ENCODE measurements at regions not wholly inside any gene's neighbourhood (a gene's known extent, or its start where the extent isn't known, plus 50 kb on each side); places are given as distances from the start of the nearest gene placed in this dataset.

DNA sequence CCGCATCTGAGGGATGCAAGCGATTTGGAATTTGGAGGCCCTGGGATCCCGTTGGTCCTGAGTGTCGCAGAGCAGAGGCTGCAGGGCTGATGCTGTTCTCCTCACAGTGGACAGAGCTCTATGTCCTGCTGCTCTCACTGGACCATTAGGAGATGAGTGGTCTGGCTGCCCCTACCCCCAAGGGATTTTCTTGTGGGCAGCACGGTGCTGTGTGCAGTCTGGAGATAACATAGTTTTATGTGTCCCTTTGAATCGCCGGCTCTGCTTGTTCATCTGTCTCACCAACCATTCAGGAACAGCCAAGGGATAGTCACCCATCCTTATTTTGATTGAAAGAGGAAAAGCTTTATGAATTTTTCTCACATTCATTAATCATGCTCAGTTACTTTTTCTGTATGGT lies 49.9 kb downstream of the CHRM3 start:
- DNase-seq = no peak

DNA sequence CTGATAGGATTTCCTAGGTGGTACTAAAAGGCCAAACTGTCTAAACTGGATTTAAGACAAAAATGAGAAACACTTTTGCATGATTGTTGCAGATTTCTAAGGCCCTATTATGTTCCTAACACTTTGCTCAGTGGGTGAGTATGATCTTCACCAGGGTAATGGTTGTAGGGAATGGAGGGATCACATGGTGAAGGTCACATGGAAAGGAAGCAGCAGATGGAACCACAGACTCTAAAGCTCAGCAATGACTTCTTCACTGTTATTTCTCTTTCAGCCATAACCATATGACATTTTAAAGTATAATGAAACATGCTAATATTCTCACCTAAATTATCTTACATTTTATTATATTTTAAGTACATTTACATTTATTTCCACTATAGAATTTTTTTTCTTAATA lies 51.5 kb downstream of the CHRM3 start:
- no peak for DNase-seq

DNA sequence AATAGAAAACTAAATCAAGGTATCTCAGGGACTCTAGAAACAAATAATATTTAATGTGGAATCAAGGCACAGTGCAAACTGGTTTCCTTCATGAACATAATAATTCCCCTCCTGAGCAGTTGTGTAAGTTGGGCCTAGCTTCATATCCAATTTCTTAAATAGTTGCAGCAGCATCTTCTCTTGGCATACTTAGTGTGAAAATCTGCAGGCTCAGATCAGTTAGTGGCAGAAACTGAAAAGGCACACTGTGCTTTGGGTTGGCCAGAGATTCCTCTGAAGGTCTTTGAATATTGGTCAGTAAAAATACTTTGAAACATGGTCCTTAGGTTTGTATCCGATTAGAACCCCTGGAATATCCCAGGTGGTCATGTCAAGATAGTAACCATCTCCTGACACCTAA lies 52.5 kb downstream of the CHRM3 start:
- no peak for DNase-seq

DNA sequence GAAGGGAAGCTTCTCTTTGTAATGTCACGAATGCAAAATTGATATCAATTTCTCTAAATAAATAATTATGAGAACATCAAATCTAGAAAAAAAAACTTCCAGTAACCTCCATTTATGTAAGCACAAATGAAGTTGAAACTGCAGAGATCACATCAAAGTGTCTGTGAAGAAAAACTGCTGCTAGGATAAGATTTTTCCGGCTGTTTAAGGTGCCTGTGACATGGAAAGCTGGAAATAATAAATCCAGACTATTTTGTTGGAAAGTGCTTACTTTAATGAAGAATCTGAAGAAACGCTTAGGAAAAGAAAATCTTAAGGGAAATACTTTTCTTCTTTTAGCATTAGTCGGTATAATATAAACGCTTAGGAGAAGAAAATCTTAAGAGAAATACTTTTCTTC lies 57.0 kb downstream of the CHRM3 start:
- DNase-seq = no peak

DNA sequence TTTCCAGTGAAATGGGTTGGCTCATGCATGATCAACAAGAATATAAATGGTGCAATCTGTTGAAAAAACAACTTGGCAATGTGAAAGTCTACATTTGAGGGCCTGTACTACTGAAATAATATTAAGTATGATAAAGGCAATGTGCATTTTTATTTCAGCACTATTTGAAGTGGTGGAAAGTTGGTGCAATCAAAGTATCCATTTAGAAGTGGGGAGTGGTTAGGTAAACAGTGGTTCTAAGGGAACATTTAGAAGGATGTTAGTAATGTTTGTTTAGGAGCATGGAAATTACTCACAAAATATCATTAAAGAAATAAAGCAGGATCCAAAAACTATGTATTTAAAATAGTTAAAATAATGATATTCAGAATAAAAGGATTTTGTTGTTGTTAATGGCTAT lies 60.2 kb downstream of the CHRM3 start:
- no peak for DNase-seq

DNA sequence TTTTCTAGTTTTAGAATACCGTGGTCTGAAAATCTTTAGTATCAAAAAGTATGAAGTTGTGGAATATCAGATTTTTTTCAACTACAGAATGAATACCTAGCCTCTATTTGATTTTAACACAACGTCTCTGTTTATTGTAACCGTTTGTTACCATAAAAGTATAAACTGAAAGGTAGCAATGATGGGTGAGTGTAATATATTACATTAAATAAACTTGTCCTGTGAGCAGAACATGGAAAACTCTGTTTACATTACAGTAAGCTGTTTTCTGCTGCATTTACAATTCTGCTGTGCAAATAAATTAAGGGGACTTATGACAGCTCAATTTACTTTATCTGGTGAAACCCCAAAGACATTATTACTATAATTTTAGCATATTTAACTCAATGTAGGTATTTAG lies 62.5 kb downstream of the CHRM3 start:
- no peak for DNase-seq

DNA sequence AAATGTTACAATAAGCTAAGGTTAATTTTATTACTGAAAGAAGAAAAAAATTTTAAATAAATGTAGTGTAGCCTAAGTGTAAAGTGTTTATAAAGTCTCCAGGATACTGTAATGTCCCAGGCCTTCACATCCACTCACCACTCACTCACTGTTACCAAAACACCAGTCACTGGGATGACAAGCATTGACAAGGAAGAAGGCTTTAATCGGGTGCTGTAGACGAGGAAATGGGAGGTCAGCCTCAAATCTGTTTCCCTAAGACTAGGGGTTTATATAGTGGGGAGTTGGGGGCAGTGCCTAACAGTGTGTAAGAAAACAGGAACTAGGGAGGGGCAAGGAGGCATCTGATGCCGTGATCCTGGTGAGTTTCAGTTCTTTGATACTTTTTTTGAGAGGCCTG lies 69.4 kb downstream of the CHRM3 start:
- no peak for DNase-seq

DNA sequence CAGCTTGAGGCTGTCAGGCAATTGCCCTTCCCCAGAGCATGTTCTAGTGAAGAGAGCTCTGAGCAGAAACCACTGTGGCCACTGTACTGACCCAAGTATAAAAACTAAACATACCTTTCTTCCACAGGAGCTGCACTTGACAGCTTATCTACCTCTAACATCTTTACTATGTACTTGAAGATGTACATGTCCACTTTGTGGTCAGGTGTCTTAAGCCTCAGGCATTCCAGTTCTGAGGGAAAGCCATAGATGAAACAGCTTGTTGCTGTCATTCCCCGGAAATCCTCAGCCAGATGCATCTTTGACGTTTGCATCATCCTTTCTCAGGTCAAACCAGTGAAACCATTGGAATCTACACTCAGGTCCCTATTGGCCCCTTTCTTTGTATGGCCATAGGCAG lies 70.4 kb downstream of the CHRM3 start:
- DNase-seq = no peak

DNA sequence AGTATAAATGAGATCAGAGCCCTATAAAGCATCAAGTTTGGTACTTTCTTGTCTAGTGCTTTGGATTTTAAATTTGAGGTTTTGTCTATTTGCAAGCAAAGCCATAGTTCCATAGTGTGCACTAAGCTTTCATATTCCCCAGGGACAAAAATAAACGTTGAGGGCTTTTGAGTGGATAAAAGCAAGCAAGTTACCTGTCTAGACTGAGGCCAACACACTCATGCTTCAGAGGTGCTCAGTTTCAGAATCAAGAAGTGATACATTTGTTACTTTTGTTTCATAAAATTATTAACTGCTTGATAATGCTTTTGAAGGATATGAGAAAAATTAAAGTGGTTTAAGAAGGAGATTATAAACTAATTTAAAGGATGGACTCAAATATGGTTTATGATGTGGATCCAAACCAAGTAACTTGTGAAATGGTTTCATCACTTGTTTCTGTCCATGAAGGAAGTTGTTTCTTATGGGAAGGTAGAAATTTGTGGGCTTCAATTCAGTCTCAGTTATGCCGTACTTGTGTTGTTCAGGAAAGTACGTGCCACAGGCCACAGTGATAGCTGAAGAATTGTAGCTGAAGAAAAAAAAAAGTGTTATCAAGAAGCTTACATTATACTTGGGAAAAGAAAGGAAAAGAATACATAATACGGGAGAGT lies 71.2 kb downstream of the CHRM3 start:
- no peak for DNase-seq

DNA sequence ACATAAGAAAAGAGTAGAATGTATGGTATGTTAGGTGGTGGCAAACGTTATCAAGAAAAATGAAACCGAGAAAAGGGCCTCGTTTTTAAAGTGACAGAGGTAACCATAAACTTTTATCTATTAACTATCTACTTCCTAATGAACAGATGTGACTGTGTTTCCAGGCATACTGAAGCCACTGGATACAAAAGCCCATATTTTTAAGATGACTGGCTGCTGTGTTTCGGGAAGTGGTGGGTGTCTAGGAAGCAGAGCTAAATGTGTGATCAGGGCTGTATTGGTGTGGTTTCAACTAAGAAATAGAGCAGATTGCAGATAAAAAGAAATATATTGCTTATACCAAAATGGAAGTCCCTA lies 71.8 kb downstream of the CHRM3 start:
- no peak for DNase-seq

DNA sequence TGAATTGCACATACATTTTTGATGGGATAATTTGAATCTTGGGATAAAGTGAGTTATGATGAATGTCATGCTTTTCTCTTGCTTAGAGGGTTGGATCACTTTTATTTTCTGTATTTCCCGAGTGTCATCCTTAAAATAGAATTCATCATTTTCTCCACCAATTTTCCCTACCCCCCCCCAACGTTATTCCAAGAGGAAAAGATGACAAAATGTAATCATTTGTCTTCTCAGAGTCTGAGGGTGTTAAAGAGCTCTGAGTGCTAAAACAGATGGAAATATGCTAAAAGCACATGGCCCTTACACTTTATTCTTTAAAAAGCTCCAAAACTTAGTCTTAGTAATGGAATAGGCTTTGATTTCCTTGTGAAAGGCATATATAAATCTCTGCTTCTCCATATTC lies 81.4 kb downstream of the CHRM3 start:
- DNase-seq = no peak

DNA sequence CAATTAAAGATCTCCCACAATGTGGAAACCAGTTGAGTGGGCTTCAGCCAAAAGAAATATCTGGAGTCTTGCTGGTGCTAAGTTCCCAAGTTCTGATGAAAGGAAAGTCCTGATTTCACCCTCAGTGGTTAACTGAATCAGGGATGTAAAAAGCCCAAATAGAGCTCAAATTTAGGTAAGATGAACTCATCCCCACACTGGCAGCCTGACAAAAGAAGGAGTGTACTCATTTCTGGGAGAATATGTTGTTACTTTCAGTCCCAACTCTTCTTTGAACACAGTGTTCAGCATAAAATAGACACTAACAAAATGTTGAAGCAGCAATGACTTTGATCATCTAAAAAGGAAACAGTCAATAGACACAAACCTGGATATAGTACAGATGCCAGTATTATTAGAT lies 91.7 kb downstream of the CHRM3 start:
- no peak for DNase-seq

DNA sequence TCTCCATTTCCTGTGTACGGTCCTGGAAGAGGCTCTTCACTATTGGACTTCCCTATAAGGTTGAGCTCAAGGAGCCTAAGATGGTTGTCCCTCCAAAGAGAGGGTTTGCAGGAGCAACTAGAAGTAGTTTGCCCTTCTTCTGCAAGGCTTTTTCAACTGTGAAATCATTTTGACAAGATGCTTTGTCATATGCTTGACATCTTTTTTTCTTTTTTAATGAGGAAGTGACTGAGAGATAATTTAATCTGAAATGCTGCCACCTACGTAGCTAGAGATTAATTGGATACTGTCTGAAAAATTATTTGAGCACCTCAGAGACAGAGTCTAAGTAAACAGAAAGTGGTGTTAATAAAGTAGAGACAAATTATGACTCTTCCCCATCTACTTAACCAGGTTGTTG lies 97.0 kb downstream of the CHRM3 start:
- no peak for DNase-seq

DNA sequence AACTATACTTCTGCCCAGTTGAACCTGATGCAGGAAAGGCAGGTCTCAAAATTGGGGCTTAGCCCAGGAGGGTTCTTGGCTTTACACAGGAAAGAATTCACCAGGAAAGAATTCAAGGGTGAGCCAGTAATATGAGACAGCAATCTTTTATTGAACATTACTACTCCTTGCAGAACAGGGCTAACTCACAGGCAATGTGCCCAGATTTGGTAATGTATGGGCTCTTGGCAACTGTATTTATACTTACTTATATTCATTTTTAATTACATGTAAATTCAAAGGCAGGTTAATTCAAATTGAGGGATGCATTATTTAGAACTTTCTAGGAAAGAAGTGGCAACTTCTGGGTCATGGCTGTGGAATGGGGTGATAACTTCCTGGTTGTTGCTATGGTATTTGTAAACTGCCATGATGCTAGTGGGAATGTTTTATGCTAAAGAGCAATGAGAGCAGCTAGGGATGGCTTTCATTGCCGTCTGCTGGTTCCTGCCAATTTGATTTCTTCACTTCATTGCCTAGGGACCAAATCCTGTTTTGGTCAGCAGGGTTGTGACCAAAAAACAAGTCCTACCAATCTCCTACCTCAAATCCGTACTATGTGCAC lies 107.5 kb downstream of the CHRM3 start:
- no peak for DNase-seq

DNA sequence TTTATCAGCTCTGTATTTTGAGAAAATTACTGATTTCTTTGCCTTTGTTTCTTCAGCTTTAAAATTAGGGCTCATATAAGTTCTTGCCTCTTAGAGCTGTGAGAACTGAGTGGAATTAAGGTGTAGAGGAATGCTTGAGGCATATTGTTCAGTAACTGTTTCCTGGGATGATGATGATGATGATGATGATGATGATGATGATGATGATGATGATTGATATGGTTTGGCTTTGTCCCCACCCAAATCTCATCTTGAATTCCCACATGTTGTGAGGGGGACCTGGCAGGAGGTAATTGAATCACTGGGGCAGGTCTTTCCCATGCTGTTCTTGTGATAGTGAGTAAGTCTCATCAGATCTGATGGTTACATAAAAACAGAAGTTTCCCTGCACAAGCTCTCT lies 118.7 kb downstream of the CHRM3 start:
- no peak for DNase-seq

DNA sequence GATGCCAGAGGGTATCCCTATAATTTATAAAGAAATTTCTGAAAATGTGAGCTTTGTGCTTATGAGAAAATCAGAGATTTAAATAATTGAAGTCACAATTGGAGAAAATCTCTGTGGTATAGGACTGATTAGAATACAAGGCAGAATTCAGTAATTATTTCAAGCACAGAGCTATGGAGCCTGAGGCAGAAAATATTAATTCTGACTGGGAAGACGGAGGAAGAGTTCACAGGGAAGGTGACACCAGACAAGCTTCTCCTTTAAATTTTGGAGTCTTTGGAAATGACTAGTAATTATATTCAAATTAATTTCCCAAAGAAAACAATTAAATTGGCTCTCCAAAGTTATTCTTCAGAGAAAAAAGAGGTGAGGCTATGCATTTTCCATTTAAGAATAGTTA lies 121.5 kb downstream of the CHRM3 start:
- DNase-seq = no peak

DNA sequence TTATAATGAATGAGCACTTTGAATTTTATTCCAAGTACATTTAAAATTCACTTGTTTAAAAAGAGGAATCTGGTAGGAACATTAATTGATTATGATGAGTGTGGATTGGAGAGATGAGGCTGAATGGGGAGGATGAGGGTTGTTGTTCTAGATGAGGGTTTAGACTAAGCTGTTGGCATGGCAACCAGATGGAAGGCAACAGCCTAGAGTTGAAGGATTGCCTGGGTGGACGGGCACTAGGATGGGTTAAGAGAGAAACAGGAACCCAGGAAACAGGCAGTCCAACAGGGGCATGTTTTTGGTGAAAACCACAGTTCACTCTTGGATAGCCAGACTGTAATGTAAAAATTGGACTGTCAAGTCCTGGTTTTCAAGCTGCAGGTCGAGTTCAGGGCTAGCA lies 125.5 kb downstream of the CHRM3 start:
- no peak for DNase-seq

DNA sequence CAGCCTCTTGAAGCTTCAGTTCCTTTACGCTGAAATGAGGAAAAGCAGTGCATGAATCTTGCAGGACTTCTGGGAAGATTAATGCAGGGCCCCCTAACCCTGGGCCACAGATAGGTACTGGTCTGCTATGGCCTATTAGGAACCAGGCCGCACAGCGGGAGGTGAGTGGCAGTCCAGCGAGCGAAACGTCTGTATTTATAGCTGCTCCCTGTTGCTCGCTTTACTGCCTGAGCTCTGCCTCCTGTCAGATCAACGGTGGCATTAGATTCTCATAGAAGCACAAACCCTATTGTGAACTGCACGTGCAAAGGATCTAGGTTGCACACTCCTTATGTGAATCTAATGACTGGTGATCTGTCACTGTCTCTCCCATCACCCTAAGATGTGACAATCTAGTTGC lies 130.2 kb downstream of the CHRM3 start:
- DNase-seq = no peak

DNA sequence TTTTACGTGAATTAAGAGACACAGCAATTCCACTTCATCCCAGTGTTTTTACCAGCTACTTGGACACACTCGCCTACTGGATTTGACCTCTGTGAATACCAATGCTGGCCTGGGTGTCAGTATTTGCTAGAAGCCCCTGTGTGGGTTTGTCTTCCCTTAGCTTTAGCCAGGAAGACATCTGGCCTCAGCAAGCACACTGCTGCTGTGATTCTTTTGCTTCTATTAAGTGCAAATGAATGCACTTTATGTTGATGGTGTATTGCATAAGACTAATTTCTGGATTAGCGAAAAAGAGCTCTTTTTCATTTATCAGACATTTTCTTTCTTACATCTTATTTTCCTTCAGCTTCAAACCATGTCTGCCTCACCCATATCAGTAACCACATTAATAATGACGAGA lies 140.0 kb downstream of the CHRM3 start:
- DNase-seq = no peak

DNA sequence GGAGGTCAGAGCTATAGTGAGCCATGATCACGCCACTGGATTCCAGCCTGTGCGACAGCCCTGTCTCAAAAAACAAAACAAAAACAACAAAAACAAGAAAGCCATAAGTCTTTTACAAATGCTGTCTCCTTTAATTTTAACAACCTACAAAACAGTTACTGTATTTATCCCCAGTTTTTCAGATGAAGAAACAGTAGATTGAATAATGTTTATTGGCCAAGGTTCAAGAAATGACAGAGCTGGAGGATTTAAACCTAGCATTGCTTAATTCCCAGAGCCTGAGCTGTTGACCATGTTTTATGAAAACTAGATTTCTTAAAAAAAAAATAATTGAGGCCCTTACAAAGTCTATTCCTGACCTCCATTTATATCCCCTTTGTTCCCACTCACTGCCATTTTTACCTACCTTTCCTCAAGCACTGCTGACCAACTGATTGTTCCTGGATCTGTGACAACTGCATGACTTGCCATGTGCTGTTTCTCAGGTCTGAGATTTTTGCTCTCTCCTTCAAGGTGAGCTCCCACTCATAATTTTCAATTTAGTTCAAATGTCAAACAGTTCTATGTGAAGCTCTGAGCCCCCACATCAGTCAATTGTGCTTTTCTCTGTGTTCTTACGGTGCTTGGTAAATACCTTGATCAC lies 140.8 kb downstream of the CHRM3 start:
- no peak for DNase-seq

DNA sequence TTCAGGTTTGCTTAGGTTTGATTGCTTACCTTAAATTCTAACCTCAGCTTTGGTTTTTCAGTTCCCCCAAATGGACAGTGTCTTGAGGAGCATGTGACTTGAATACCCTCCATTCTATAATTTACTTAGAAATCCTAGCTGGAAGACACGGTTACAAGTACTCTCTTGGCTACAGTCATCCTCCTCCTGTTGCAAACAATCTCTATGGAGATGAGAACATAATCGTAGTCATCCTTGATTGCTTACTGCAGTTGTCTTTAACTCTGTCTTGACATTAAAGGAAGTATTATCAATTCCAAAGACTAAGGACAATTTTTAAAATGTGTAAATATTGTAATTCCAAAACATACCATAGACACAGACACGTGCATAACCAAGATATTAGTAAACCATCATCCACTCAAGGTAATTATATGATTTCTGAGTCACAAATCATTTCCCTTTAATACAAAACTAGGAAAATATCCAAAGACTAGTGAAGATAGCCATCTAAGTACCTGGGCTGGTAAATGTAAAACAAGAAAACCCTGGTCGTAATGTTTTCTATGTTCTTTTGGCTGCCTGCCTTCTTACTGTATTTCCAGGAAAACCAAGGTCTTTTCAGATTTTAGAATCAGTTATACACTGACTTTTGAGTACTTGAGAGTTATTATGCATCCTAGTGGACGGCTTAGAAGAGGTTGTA lies 149.9 kb downstream of the CHRM3 start:
- no peak for DNase-seq

DNA sequence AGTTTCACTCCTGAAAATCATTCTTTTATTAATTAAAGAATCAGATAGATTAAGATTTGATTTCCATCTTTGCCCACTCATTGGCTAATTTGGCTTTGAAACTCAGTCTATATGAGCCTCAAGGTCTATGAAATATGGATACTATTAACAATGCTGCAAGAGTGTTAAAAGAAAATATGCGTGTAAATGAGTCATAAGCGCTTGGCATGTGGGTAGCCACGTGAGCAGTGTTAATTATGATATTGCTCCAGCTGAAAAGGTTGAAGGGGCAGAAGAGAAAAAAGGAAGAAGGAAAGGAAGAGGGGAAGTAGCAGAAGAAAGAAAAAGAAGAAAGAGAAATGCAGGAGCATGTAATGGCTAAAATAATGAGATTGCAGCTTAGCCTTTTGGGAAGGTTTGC lies 151.4 kb downstream of the CHRM3 start:
- no peak for DNase-seq

DNA sequence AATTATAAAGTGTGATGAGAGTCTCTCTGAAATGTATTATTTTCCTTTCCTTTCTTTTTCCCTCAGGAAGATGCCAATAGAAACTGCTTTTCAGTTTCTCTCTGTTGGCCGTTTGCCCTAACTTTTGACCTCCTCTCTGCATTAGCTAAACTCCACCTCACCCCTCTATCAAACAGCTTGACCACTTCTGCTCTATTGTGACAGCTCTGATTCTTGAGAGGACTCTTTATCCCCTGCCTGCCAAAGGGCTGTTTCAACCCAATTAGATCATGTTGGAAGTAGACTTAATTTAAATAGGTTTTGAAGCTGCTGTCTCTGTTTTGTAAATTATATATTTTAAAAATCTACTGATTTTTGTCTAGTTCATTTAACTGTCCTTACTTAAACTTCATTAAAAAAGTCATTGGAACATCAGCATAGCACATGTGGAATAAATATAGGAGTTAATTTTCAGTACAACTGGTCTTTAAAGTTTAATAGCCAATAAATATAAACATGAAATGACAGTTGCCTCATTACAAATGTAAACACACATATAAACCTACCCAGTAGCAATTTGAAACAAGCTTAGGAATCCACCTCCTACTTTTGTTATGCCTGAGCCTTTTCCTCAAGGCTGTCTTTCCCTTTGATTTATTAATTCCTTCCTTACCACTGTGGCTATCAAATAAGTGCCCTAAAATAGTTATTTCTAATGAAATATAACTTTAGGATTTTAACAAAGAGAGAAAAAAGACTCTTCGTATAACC lies 152.0 kb downstream of the CHRM3 start:
- DNase-seq = no peak

DNA sequence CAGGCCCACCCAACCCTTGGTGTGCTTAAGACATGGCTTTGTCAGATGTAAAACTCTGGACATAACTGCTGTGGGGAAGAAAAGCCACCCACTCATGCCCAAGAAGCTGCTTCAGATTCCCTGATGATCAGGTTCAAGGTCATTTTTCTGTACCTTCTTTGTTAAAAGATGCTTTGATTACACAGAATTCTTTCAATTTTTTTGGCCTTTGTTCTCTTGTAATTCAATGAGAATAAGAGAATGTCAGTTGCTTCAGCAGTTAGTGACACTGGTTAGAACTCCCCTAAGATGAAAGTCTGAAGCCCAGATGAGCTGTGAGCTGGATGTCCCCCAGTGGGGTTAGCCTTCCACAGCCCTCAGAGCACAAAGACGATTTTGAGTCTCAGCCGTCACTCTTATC lies 152.7 kb downstream of the CHRM3 start:
- no peak for DNase-seq
